ENCODE measurements at regions not wholly inside any gene's neighbourhood (a gene's known extent, or its start where the extent isn't known, plus 50 kb on each side); places are given as distances from the start of the nearest gene placed in this dataset.
"Not testable (repeated sequence)": the region's sequence is repeated elsewhere in the genome, so short reads cannot be mapped to it uniquely, and the experiment has no call there.

DNA sequence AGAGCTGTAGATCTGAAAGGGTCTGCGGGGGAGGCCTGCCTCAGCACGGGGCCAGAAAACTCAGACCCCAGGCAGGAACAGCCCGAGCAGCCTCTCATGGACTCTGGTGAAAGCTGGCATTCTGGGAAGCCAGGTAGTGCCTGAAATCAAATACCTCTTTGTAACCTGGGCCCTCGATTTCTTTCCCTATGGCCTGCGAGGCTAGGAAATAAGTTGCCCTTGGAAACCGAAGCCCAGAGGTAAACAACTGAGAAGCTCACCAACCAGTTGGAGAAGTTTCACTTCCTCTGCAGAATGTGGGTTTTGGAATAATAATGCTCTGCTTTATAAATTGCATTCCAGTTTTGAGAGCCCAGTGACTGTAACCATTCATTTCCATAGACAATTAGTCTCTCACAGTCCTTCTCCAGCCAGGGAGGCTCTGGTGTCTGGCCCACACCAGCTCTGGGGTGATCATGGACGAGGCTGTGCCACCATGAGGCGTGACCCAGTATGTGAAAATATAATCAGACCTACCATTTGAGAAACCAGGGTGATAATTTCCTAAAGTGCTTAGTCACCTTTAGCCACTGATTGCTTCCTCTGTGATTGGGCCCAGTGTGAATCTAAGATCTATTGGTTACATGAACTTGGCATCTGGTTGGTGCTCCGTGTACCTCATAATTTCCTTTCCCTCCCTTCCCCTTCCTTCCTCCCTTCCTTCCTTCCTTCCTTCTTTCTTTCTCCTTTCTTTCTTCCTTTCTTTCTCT is 133.1 kb upstream of the PELI1 start:
- peak in 4 of 10 donors; percentile 29 to 86 (median 65) for DNase-seq
- intact Hi-C loops (cut with DNase I): no loop called here

DNA sequence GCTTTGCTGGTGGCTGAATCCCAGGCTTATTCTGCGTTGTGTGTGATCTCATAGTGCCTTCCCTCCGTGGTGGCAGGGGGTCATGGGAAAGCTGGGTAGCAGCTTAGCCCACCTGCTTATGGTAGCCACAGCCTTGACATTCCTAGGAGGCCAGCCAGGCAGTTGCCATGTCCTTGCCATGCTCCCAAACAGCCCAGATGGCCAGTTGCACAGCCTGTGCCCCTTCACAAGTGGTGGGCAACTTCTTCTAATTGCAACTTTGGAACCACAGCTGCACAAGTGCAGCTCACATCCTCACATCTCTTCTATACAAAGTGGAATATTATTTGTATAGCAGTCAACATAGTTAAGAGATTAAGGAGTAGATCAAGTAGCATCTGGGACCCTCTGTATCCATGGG is 136.6 kb upstream of the PELI1 start:
- DNase-seq; intact Hi-C loops (cut with DNase I): not testable (repeated sequence)

DNA sequence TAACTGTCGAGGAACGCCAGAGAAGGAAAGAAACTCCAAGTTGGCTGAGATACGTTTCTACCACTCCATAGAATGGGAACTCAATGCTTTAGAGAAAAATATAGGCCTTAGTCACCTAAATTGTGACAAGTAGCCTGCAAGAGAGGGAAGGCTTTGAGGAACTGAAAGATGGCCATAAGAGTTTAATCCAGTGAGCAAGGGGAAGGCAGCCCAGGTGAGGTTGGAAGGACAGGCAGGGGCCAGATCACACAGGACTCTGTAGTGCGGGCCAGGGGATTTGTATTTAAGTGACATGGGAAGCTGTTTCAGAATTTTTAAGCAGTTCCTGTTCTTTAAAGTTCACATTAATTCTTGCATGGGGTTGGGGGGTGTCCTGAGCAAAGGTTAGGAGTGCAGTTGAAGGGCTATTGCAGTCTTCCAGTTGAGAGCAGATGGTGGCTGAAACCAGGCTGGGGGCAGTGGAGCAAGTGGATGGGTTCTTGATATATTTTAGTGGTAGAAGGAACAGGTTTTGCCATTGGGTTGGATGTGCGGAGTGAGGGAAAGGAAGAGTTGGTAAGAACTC is 138.9 kb upstream of the PELI1 start:
- no peak for DNase-seq
- intact Hi-C loops (cut with DNase I): no loop called here

DNA sequence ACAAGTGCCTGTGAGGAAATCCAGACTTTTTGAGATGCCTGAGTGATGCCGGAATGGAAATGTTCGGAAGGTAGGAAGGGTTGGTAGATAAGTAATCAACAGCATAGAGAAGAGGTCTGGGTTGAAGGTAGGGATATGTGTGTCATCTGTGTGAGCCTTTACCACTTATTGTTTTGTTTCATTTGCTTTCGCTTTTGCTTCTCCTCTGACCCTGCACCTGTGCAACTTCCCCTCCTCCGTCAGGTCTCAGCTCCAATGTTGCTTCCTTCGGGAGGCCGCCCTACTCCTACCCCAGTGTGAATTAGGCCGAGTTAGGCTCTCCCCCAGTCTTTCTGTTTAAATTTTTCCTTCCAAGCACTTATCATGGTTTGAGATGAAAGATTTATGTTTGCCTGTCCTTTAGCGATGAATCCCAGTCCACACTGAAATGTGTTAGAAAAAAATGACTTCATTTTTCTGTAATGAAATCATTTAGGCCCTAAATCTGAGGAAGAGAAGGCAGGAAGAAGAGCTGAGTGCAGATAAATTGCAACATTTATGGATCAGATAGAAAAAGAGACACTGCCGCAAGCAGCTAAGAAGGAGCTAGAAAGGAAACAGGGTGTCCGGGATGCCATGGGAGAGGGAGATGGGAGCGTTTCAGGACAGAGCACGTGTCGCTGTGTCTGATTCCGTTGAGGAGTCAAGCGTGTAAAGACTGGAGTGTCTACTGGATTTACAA is 139.6 kb upstream of the PELI1 start:
- intact Hi-C loops (cut with DNase I): no loop called here

DNA sequence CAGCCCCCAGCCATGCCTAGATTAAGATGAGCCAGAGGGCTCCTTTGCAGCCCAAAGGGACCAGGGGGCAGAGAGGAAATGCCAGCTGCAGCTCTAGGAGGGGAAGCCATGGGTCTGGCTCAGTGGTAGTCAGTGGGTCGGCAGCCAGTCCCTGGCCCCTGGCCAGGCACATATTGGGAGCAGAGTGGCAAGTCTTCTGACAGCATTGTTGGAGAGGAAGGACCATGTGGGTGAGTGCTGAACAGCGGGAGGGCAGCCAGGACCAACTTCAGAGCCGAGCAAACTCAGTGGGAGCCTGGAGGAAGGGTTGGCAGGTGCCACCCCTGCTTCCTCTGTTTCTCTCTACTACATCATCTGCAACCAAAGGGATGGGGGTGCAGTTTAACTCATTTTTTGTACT is 140.5 kb upstream of the PELI1 start:
- intact Hi-C loops (cut with DNase I): no loop called here
- DNase-seq: peak; percentile 20 to 87 (median 34)

More for the DNA sequence above, 139.6 kb upstream of the PELI1 start:
- no peak for DNase-seq

DNA sequence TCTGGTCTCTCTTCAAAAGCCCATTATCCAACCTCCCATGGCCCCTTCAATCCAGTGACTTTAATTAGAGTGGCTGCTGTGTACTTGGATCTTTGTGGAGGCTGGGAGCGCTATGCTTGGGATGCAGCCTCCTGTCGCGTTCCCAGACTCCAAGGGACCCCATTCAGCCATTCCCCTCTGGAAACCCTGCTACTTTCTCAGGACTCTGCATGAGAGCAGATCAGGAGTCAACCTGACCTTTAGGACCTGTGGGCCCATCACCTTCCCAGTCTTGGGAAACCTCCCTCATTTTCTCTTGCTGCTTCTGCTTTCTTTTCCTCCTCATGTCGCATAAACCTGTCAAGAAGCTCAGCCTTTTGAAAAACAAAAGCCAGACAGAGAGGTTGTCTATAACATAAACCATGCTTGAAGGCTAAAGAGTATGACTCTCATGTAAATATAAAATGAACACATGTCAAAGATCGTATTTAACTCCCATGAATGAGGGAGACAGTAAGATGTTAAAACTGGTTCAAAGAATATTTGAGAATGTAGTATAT is 143.1 kb upstream of the PELI1 start:
- no peak for DNase-seq
- intact Hi-C loops (cut with DNase I): no loop called here

DNA sequence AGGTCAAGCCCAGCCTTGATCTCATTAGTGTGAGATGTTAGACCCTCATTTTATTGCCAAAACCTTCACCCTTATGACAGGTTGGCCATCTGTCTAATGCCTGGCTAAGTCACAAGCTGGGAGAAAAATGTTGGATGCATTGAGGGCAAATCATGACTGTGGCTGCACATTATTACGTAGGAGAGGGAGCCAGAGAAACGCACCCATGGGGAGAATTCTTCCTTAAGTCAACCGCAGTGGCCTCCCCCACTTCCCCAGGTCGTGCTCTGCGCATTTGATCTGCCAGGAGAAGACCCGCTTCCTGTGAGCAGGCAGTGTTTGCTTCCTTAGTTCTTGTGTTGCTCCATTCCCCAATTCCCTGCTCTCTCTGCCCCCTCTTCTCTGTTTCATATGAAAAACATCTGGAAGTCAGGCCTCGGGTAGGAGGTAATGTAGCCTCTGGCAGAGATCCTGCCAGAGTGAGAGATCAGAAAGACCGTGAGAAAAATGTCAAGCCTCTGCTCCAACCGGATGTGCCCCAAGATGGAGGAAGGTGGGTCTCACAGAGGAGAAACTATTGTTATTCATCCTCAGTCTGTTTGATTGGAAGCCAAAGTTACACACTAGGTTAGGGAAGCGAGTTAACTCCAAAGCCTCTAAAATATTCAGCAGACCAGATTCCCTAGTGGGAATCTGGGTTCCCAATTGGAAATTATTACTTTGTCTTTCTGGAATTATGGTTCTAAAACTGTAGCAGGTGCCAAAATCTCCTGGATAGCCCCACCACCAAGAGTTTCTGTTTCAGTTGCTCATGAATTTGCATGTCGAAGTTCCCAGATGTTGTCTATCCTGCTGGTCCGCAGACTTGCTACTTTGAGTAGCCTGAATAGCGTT is 144.3 kb upstream of the PELI1 start:
- intact Hi-C loops (cut with DNase I): no loop called here

DNA sequence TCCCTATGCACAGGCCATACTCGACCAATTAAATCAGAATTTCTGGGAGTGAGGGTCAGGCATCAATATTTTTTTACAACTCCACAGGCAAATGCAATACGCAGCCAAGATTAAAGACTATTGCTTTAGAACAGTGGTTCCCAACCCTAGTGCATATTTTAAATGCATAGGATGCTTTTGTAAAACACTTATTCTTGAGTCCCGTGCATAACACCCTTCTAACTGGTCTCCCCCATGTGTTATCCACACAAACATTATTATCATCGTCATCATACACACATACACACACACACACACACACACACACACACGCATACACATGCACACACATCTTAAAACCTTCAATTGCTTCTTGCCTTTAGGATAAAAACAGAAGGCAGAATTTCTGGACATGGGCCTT is 145.0 kb upstream of the PELI1 start:
- intact Hi-C loops (cut with DNase I): no loop called here
- DNase-seq: no peak

More for the DNA sequence above, 144.3 kb upstream of the PELI1 start:
- DNase-seq: no peak

DNA sequence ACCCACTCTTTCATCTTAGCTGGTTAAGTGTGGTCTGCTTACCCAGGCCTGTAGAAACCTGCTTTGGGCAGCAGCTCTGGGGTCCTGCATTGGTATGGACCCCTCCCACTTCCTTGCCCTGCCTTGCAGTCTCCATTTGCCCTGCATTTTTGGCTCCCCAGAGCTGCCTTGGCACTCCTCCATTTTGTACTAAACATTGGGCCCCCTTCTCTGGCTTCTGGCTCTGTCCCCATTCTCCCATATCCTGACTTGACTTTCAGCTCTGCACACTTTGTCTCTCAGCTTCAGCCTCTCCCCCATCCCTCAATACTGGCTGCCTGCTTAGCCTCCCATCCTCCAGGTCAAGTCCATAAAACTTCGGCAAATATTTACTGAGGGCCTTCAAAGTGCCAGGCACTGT is 145.5 kb upstream of the PELI1 start:
- DNase-seq: no peak
- intact Hi-C loops (cut with DNase I): no loop called here

DNA sequence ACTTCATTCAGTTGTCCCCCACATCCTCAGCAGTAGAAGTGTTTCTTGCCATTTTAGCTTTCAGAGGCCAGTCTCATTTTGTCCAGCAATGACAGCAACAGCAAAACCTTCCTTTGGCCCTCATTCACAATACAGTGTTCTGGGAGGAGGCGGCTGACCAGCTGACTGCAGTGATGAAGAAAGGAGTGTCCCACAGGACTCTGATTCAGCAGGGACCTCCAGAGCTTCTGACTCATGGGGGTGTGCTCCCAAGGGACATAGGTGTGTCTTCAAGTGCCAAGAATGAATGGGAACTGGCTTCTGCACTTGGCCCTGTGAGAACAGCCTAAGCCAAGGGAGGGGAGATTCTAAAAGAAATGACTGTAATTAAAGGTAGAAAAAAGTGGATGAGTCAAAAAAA is 147.0 kb upstream of the PELI1 start:
- intact Hi-C loops (cut with DNase I): no loop called here

DNA sequence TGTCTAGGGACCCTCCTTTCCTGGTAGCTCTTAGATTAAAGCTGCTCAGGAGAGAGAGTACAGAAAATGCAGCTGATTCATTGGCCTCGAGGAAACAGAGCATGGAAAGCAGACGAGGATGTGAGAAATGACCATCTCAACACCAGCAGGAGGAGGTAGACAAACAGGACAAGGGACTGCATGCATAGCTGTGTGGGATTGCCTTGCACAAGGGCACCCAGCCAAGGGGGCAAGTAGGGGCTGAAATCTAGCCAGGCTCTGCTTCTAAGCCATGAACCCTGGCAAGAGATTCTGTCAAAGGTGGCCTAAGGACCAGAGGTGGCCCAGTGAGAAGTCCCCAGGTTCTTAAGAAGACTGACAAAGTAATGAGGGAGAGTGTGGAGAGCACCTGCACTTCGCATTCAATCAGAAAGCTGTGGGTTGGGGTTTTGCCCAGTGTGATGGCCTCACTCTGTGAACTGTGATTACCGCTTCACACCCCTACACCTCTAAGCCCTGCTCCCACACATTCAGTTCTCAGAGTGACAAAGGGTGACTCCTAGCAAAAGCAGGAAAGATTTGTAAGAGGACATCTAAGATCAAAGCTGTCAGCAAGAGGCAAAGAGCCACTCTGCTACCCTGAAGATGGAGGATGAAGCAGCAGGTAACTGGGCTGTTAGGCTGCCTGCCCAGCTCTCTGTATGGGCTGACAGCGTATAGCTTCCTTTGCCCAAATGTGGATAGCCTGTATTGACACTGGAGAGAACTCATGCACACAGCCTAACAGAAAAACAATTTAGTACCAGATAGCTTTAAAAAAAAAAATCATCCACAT is 151.3 kb upstream of the PELI1 start:
- intact Hi-C loops (cut with DNase I): no loop called here
- DNase-seq: peak in 1 of 10 donors; percentile 55

More for the DNA sequence above, 147.0 kb upstream of the PELI1 start:
- peak in 1 of 10 donors; percentile 22 for DNase-seq

DNA sequence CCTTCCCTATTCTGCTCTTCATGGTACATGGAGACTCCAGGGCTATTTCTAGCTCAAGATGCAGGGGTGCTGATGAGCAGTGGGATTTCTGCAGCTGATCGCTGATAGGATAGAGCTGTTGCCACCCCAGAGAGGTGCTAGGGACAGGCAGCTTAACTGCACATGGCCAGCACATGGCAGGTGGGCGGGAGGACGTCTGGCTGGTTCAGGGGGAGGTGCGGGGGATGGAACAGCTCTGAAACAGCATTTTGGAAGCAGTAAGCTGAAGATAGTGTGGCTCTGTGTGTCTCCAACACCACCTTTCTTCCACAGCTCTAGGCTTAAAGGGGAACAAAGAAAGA is 151.9 kb upstream of the PELI1 start:
- peak; percentile 30 to 97 (median 82) for DNase-seq
- intact Hi-C loops (cut with DNase I): no loop called here

DNA sequence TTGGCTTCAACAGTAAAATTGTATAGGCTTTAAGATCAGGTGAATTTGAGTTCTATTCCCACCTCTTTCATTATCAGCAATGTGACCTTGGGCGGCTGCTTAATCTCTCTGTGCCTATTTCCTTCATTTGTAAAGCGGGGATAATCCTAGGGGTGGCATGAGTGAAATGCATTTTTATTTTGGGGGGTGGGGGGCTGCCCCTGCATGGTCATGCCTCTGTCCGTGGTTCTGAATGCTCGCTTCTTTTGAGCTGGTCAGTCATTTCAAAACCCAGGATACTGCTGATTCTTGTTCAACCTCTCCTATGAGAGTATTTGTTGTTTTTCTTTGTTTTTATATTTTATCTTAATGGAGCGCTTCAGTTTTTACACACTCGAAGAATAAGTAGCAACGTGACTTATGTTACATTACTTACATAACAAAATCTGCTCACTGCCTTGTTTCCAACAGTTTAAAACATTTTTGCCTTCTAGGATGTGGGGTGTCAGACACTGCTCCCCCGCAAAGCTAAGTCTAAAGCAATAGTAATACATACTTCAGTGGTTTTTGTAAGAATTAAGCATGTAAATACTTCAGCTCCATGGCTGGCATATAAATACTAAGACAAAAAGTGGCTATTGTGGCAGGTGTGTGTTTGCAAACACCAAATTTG is 152.6 kb upstream of the PELI1 start:
- intact Hi-C loops (cut with DNase I): no loop called here
- DNase-seq: peak in 1 of 10 donors; percentile 35

DNA sequence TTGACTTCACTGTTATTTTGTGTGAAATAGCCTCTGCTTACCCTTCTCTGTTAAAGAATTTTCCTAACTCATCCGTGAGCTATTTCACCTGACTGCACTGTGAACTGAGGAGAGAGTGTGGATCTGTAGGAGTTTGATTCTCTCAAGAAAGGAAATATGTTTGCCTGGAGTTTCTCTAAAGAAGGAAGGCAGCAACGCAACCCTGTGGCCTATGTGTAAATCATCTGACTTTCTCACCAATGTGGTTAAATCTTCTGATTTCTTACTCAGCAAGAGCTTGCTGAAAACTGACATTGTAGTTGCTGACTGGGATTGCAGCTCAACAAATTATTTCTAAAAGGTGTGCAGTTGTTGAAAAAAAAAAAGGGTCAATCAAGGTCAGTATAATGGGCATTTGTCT is 153.9 kb upstream of the PELI1 start:
- no peak for DNase-seq
- intact Hi-C loops (cut with DNase I): no loop called here

DNA sequence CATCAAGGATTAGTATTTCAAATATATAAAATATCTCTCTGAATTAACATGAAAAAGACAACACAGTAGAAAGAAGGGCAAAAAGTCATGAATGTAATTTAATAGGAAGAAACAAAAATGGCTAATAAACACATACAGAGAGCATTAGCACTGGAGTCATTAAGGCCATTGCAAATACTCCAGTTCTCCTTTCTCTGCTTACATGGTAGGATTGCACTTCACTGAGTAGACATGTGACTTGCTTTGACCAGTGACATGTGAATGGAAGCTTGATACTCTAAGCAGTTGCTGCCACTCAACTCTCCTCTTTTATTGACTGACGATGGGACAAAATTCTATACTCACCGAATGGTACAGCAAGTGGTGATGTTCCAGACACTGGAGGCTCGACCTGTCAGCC is 153.9 kb upstream of the LGALSL start:
- intact Hi-C loops (cut with DNase I): no loop called here
- DNase-seq: no peak

DNA sequence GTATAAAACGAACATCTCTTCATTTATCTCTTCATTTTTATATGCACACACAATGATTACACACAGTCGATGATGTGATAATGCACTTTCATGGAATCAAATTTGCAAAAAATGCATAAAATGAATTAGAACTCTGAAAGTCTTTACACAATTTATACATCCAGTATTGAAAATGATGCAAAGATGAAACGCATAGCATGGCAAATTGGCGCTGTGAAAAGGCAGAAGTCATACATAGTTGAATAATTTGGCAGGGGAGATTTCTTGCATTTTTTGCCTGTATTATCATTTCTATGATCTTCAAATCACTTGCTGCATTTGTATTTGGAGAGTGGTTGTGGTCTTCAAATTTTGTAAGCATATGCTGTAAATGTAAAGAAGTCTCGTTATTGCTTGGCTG is 150.7 kb upstream of the LGALSL start:
- no peak for DNase-seq
- intact Hi-C loops (cut with DNase I): no loop called here

DNA sequence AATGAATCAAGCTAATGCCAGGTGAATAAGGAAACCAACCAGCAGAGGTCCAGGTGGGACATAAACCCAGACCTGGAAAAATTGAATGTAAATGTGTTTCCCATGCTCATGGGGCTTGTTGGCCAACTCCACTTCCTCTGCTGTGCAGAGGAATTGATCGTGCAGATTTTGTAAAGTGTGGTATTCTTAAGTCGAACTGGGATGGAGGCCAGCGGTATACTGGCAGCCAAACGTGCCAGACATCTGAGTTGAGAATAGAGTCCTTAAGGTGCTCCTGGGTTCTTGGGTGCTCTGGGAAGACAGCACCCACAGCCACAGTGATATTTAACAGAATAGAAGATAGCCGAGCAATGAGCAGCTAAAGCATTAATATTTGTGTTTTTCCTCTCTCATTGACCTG is 146.5 kb upstream of the LGALSL start:
- no peak for DNase-seq
- intact Hi-C loops (cut with DNase I): no loop called here

DNA sequence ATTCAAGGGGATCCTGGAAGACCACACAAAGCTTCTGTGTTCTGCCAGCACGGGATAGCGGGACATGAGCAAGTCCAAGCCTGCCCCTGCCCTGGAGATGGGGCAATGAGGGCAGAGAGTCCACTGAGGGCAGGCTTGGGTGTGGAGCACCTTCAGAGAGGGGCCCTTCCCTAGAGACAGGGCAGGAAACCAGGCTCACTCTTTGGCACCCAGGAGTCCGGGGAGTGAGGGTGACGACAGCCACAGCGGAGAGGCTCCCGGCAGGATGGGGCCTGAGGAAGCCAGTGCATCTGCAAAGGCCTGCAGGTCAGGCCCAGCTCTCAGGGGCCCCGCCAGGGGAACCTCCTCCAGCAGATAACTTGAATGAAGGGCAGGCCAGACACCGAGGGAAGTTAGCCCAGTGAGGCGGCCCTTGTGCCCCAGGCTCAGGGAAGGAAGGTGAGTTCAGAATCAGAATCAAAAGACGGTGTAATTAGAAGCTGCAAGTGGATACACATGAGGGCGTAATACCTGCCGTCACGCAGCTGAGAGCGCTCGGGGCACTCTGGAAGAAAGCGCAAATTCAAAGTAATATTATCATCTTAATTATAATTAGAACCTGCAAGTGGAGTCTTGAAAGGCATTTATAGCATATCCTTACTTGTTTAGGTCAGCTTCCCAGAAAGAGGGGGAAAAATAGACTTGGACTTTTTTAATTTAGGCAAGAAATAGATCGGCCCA is 142.6 kb upstream of the LGALSL start:
- no peak for DNase-seq
- intact Hi-C loops (cut with DNase I): loop anchor here (5.0 kb wide), 1 partner anchor 84 kb away; no protein-coding TSS in a partner anchor
